Mammary epithelial cell (primary cell): ENCODE measurements at regions not wholly inside any gene's neighbourhood (a gene's known extent, or its start where the extent isn't known, plus 50 kb on each side); places are given as distances from the start of the nearest gene placed in this dataset.

Experiments used
- EZH2 ChIP-seq: IDR thresholded peaks from 2 replicates; pipeline ENCODE4 v1.6.1; 2012; ENCODE audit warnings: low read length, inconsistent platforms, borderline replicate concordance
- TF ChIP-seq, protein P1 (sequence below), 2 donors: IDR thresholded peaks in 1 of 2; conservative IDR thresholded peaks in 1 of 2; 2 replicates each; pipeline ENCODE4 v1.5.1; 2011 to 2012; ENCODE audit warnings: inconsistent platforms in 2 of 2, low read length in 2 of 2, mild to moderate bottlenecking in 2 of 2, control low read depth in 1 of 2, low read depth in 1 of 2; ENCODE audit not compliant: insufficient read depth in 1 of 2; ENCODE audit errors: extremely low read depth in 1 of 2

DNA sequence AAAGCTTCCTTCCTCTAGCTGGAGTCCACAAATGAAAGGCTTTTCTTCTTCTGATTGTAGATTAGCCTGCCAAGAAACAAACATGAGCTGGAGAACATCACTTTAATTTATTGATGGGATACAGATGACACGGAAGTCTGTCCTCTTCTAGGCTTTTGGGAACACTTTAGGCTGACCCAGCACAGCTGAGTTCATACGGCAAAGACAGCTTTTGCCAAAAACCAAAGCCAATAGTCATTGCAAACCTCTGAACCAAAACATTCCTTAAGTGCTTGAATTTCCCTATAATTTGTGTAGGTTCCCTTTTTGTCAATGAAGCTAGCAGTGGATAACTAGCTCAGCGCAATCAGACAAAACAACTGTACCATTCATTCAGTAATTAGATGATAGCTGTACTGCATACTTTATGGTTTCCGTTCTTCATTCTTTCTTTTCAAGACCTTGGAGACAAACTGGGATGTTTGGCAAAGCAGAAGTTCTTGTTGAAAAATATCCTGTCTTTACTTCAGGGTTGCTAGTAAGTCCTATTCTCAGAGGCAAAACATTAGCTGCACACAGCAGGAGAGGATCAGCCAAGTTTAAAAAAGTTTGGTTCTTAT is 95.7 kb upstream of the SPRY2 start:
- TF ChIP-seq, protein P1, sequence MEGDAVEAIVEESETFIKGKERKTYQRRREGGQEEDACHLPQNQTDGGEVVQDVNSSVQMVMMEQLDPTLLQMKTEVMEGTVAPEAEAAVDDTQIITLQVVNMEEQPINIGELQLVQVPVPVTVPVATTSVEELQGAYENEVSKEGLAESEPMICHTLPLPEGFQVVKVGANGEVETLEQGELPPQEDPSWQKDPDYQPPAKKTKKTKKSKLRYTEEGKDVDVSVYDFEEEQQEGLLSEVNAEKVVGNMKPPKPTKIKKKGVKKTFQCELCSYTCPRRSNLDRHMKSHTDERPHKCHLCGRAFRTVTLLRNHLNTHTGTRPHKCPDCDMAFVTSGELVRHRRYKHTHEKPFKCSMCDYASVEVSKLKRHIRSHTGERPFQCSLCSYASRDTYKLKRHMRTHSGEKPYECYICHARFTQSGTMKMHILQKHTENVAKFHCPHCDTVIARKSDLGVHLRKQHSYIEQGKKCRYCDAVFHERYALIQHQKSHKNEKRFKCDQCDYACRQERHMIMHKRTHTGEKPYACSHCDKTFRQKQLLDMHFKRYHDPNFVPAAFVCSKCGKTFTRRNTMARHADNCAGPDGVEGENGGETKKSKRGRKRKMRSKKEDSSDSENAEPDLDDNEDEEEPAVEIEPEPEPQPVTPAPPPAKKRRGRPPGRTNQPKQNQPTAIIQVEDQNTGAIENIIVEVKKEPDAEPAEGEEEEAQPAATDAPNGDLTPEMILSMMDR (conservative IDR thresholded peaks at IDR 0.05 in 1 of 2, IDR thresholded peaks at IDR 0.05 in 1 of 2; ENCODE audit: extremely low read depth in 1 of 2, insufficient read depth in 1 of 2, low read depth in 1 of 2, low read length in 2 of 2) = no peak
- TF ChIP-seq EZH2 = no peak
